Fibroblast of skin of right biceps (primary cell): ENCODE measurements at regions not wholly inside any gene's neighbourhood (a gene's known extent, or its start where the extent isn't known, plus 50 kb on each side); places are given as distances from the start of the nearest gene placed in this dataset.
"Not testable (repeated sequence)": the region's sequence is repeated elsewhere in the genome, so short reads cannot be mapped to it uniquely, and the experiment has no call there.

Experiments
- DNase-seq: peaks from one replicate; pipeline ENCODE4 v3.0.0-alpha.2; 2013

GRCh38 chr3:102687851-102688555 is 253.2 kb downstream of the ZPLD1 start:
- no peak for DNase-seq

- no peak for DNase-seq
Measured at GRCh38 chr3:102688556-102688930, 253.7 kb downstream of the ZPLD1 start.

DNA sequence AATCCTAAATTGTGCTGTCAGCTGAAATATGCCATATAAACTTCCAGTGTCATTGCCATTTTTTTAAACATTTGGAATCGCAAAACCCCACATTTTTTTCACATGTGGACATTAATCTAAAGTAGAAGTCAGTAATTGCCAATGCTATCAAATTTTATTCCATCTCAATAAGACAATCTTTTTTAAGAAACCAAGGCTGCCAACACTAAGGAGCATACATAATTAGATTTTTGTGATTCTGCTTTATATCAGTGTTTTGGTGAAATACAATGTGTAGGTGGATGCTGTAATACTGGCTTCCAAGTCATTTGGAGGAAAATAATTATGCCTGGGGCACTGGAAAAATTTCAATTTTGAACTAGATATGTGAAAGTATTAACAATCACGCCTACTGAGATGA is 256.7 kb downstream of the ZPLD1 start:
- DNase-seq: no peak

DNA sequence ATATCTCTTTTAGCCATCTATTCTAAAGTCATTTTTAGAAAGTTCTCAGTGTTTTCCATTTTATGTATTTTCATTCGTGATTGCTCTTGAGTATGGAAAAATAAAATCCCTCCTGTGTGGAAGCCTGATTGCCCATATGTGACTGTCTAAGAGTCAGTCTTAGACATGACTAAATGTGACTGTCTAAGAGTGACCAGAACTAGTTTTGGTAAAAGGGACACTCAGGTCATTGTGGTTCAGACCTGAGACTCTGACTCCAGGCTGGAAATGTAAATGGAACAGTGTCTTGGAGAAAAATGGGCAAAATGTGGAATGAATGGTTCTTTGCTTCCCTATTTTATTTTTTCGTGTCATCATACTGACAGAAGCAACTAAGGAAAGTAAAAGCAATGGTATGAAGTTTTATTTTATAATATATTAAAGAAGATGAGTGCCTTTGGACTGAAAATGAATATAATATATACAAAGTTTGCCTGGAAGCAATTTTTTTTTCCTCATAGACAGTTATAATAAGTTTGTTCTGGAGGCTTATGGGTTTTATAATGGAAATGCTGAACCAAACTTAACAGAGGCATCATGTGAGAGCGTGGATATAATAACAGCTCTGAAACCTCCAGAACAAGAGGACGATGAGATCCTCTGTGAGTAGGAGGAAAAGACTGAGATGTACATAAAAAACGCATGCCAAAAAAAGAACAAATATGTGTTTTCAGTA is 264.4 kb downstream of the ZPLD1 start:
- DNase-seq: no peak

GRCh38 chr3:102699819-102700140 is 265.0 kb downstream of the ZPLD1 start:
- DNase-seq: no peak

GRCh38 chr3:102712896-102713295 is 278.1 kb downstream of the ZPLD1 start:
- DNase-seq: no peak

- no peak for DNase-seq
Measured at GRCh38 chr3:102714567-102714966, 279.8 kb downstream of the ZPLD1 start.

GRCh38 chr3:102715030-102715697 is 280.3 kb downstream of the ZPLD1 start:
- peak; percentile 63 for DNase-seq

DNA sequence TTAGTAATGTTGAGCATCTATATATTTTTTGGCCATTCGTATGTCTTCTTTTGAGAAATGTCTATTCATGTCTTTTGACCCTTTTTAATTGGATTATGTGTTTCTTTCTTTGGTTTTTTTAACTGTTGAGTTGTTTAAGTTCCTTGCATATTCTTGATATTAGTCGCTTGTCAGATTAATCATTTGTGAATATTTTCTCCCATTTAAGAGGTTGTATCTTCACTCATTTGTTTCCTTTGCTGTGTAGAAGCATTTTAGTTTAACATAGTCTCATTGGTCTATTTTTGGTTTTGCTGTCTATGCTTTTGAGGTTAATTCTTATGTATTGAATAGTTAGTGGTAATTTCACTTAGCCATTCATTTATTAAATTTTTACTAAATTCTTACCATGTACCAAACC is 283.8 kb downstream of the ZPLD1 start:
- peak; percentile 59 for DNase-seq

DNA sequence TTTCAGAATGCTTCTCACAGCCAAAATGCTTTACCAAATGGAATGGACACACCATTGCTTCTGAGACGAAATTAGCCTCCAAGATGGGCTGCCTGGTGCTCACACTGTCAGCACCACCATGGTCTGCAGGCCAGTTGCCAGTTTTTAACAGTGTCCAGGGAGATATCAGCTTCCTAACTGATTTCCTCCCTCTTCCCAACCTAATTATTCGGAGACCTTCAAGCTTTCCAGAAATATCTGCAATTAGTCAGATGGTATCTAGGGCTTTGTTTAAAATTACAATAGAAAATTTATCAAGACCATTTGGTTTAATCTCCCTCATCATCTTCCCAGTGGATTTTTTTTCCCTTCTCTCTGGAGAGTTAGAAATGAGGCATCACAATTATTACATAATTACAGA is 287.5 kb downstream of the ZPLD1 start:
- DNase-seq: no peak

- DNase-seq: peak; percentile 69
Measured at GRCh38 chr3:102727340-102727739, 292.5 kb downstream of the ZPLD1 start.

GRCh38 chr3:102732581-102732980 is 297.8 kb downstream of the ZPLD1 start:
- not testable (repeated sequence) for DNase-seq

DNA sequence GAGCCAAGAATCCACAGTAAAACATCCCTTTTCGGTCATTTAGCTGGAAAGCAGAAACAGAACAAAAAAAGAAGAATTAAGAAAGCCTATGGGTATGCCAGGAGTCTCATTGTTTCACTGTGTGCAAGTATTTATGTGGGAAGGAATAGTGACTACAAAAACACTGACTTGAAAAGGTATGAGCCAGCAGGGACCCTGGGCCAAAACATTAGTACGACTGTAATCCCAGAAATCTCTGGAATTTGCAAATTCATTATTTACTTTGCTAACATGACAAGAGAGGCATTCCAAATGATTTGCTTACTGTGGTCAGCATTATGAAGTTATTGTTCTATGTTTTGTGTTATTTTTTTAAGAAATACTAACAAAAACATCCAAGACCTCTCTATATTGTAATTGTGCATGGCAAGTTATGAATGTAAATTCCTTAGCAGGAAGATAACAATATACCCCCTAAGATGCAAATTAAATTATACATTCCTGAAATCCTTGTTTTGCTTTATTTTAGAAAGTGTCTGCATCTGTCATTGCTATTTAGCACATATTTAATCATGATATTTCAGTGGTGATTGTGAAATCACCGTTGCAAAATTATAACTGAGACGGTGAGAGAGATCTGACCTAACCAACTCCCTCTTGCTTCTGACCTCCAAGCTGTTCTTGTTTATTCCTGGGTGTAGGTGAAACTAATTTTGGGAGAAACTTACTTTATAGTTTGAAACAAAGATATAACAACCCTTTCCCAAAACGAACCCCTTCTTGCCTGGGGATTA is 299.2 kb downstream of the ZPLD1 start:
- peak; percentile 82 for DNase-seq

DNA sequence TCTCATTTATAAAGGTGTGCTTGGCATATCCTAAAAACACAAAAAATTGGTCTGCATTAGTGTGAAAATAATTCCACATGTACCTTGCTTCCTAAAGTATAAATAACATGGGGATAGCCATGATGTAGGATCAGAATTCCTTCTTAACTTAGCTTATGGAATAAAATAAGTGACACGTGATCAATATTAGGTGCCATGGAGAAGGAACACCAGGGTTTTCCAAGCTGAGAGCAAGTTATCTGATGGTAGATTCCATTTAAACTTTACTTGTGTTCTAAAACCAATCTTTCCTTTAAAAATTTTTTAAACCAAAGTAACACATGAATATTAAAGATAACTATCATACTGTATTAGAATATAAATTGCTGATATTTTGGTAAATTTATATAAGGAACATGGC is 300.5 kb downstream of the ZPLD1 start:
- no peak for DNase-seq

DNA sequence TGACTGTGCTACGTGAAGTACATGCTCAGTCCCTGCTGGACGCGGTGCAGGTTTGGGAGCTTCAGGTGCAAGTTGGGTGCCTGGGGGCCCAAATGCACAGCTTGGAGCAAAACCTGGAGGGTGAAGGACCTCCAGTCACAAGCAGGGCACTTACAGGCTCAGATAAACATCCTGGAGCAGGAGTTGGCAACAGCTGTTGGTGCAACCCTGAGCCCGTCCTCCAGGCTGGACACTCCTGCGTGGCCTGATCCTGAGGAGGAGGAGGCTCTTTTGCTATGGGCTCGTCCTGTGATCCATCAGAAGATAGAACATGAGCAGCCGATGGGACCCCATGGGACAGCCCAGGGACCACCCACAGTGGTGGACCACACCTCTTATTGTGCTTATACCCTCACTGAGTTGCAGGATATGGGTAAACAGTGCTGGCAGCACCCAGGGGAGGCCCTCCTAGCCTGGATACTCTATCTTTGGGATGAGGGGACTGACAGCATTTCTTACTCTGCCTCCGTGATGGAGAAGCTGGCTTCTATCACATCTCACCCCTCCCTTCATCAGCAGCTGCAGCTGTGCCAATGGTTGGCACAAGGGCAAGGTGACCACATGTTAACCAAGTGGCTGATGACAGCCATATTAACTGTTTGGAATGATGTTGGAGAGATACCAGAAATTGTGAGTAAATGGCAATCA is 301.6 kb downstream of the ZPLD1 start:
- DNase-seq: no peak

- no peak for DNase-seq
Measured at GRCh38 chr3:102736975-102737304, 302.1 kb downstream of the ZPLD1 start.

DNA sequence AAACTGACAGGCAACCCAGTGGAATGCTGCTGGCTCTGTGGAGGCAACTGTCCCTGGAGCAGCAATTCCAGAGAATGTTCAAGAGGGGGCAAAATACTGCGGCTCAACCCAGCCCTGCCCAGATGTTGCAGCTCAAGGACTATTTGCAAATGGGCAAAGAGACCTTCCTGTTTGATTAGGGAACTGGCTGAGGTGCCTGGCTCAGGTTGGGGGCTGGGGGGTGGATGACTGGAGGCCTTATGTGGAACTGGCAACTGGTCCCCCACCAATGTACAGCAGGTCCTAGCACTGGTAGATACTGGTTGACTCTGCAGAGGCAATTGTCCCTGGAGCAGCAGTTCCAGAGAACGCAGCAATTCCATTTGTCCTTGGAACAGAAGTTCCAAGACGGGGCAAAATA is 302.5 kb downstream of the ZPLD1 start:
- DNase-seq: no peak

DNA sequence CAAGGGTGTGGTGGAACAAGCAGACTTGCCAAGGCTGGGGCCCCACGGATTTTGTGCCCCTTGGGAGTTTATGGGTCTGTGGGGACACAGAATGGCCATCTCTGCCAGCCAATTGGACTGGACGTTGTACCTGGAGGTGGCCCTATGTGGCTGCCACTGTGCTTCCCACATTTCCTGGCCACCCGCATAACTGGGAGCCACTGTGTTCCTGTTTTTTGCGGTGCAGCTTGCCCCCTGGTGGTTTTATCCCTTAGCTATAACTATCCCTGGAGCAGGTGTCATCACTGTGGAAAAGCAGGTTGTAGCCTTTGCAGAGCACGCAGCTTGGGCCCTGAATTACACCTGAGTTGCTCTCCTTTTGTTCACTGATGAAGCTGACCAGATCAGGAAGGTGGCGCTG is 306.3 kb downstream of the ZPLD1 start:
- no peak for DNase-seq

DNA sequence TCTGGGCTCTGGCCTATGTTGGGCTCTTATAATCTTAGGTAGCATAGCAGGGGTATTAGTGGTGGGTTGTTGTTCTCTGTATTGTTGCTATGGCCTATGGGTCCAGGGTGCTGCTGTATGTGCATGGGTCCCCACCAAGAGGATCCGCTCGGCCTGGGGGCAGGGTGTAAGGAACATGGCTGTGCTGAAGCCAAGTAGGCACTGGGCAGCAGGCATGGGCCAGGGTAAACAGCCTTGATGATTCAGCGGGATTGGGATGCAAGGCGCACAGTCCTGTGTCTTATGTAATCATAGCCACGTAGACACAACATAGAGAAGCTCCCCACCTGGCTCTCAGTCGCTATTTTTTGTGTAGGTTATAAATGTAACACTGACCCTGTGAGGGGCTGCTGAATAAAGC is 306.9 kb downstream of the ZPLD1 start:
- no peak for DNase-seq

DNA sequence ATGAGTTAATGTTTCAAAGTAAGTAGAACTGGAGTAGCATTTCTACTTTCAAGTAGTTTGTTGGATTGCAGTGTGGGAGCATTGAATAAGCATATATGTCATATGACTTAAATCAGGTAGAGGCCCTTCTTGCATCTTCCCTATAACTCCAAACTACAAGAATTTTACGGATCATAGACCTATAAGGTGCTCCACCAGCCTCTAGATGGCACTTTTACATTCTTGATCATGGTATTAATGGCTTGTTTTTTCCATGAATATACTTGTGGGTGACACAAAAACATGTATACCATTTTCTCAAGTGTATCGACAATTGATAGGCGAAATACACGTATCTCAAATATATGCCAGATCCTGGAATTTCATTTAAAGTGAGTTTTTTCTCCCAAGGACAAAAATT is 311.1 kb downstream of the ZPLD1 start:
- DNase-seq: no peak

DNA sequence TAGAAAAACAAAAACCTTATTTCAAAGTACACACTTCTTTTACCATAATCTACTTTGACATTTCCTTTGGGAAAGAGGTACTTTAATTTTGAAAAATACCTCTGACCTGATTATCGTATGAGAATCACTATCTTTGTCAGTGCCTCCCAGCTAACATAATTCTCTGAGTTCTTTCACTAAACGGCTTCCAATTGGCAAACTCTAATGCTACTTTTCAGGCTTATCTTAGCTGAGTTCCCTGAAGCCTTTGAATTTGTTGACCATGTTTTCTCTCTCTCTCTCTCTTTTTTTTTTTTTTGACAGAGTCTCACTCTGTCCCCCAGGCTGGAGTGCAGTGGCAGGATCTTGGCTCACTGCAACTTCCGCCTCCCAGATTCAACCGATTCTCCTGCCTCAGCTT is 312.8 kb downstream of the ZPLD1 start:
- no peak for DNase-seq

GRCh38 chr3:102748646-102749045 is 313.8 kb downstream of the ZPLD1 start:
- no peak for DNase-seq

GRCh38 chr3:102750322-102750721 is 315.5 kb downstream of the ZPLD1 start:
- DNase-seq: no peak
